ENCODE measurements at regions not wholly inside any gene's neighbourhood (a gene's known extent, or its start where the extent isn't known, plus 50 kb on each side); places are given as distances from the start of the nearest gene placed in this dataset.
A peak's percentile ranks its signal among the peaks of the same experiment; 100 is the strongest.

GRCh38 chr20:22341508-22341907, 242.9 kb downstream of the FOXA2 start:
- H3K4me3 ChIP-seq = no peak overlapping the region
- H3K27ac ChIP-seq (ENCODE audit: extremely low read depth, low read depth, low read length) = no peak overlapping the region
- no peaks in the 10 kb centered on the region for H3K79me2 ChIP-seq (ENCODE audit: control insufficient read depth, insufficient read depth, low read length)
- no TSS peak for BruUV-seq (replicated peaks)
- H3K9me1 ChIP-seq (ENCODE audit: control insufficient read depth, insufficient read depth, low read length) = no peaks in the 10 kb centered on the region
- ATAC-seq (no peak), DNase-seq (ENCODE audit: extremely low read depth in 1 of 4, low spot score in 3 of 4) (peak in 1 of 4 experiments; percentile 8), FAIRE-seq (no peak)
- ChIA-PET POLR2A (interaction anchor here (0.9 kb wide), 1 partner anchor 256 kb away, joined by 3 read pairs; no protein-coding TSS in a partner anchor), CTCF (ENCODE audit: low intra/inter-chr PET ratio) (interaction anchor here (1.7 kb wide), 1 partner anchor 343 kb away, joined by 4 read pairs; no protein-coding TSS in a partner anchor)
- no peaks in the 10 kb centered on the region for H4K20me1 ChIP-seq (replicated peaks; ENCODE audit: control insufficient read depth, insufficient read depth, low read length)
- TF ChIP-seq FOSL1 (tag; conservative IDR thresholded peaks at IDR 0.05) (peak; percentile 39), E2F3 (CRISPR knock-in tag; IDR thresholded peaks at IDR 0.05) (no peak), SNIP1 (IDR thresholded peaks at IDR 0.05; ENCODE audit: low read depth) (no peak), PKNOX1 (IDR thresholded peaks at IDR 0.05) (0 out of 2 replicates have a peak, but pooled peaks have one; percentile 10), JUND (IDR thresholded peaks at IDR 0.05; ENCODE audit: borderline replicate concordance, low read depth, low read length) (0 out of 2 replicates have a peak, but pooled peaks have one; percentile 6), JUND (tag; IDR thresholded peaks at IDR 0.05; ENCODE audit: borderline replicate concordance, low read depth, low read length) (no peak)
- no peaks in the 10 kb centered on the region for H3K9me3 ChIP-seq (replicated peaks; ENCODE audit: control insufficient read depth, insufficient read depth, low read depth, low read length)
- no peak overlapping the region for H2AFZ ChIP-seq (ENCODE audit: low read depth, low read length)
- no peak overlapping the region for H3K9ac ChIP-seq (ENCODE audit: insufficient read depth in 1 of 2, low read depth in 2 of 2, low read length in 2 of 2)
- in situ Hi-C loops (cut with MboI) = loop anchor here (5.0 to 25.0 kb wide), 2 partner anchors 346 to 621 kb away; no protein-coding TSS in a partner anchor
- 4% methylated on average over 4 of the region's 6 CpGs for WGBS (ENCODE audit: insufficient coverage, low coverage, missing lambda C conversion rate)
- no peaks in the 10 kb centered on the region for H3K4me1 ChIP-seq (replicated peaks in 1 of 2; ENCODE audit: control insufficient read depth in 2 of 2, insufficient read depth in 2 of 2, low read length in 2 of 2)
- H3K27me3 ChIP-seq (ENCODE audit: control insufficient read depth in 2 of 2, insufficient read depth in 2 of 2, low read length in 2 of 2) = no peaks in the 10 kb centered on the region
- intact Hi-C loops (cut with micrococcal nuclease) = no loop called here
- H3K36me3 ChIP-seq (ENCODE audit: control insufficient read depth, insufficient read depth, low read length) = no peaks in the 10 kb centered on the region
- no peak overlapping the region for H3K4me2 ChIP-seq (ENCODE audit: insufficient read depth, low read length)

All from K562 (cell line).